ENCODE measurements at regions not wholly inside any gene's neighbourhood (a gene's known extent, or its start where the extent isn't known, plus 50 kb on each side); places are given as distances from the start of the nearest gene placed in this dataset.

DNA sequence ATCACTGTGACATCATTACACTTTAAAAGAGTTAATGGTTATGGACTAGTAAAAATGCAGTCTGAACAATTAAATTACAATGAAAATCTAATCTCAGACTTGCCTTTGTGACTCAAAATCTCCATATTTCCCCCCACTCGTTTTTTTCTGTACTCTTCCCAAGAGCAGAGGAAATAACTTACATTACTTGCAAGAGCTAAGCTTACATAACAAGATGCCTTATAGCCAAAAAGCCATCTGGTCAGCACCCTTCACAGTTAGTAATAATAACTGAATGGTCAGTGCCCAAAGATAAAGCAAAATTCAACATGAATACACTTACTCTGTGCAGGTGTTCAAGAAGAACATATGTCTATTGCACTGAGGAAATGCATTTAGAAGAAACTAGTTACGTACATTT is 1381.5 kb upstream of the CELF2 start:
- Histone ChIP-seq H3K4me2 (ENCODE audit: control insufficient read depth, extremely low read depth, insufficient read depth, low read depth, low read length) (no peak overlapping the region), H3K27me3 (ENCODE audit: control insufficient read depth, extremely low read depth, insufficient read depth, low read length) (no peaks in the 10 kb centered on the region), H3K9ac (ENCODE audit: control insufficient read depth, extremely low read depth, insufficient read depth, low read length) (no peak overlapping the region), H4K20me1 (ENCODE audit: control insufficient read depth, extremely low read depth, insufficient read depth, low read length) (no peaks in the 10 kb centered on the region), H2AFZ (ENCODE audit: control insufficient read depth, low read length) (no peak overlapping the region), H3K4me3 (ENCODE audit: control insufficient read depth in 2 of 3, extremely low read depth in 1 of 3, insufficient read depth in 2 of 3, low read depth in 1 of 3, low read length in 3 of 3) (no peak overlapping the region), H3K36me3 (ENCODE audit: control insufficient read depth in 2 of 2, extremely low read depth in 1 of 2, insufficient read depth in 2 of 2, low read length in 2 of 2) (no peaks in the 10 kb centered on the region), H3K9me3 (ENCODE audit: control insufficient read depth, low read depth, low read length) (no peaks in the 10 kb centered on the region), H3K9me1 (ENCODE audit: control insufficient read depth, extremely low read depth, insufficient read depth, low read length) (no peaks in the 10 kb centered on the region), H3K79me2 (ENCODE audit: control insufficient read depth, insufficient read depth, low read length) (no peaks in the 10 kb centered on the region), H3K4me1 (ENCODE audit: control insufficient read depth, extremely low read depth, insufficient read depth, low read length) (no peaks in the 10 kb centered on the region), H3K27ac (ENCODE audit: control insufficient read depth, insufficient read depth, low read length) (no peak overlapping the region)
- dilution Hi-C loops (cut with MboI; ENCODE audit: extremely low pct_ligation_motif_present, low sequenced_read_pairs): no loop called here
- FAIRE-seq (no peak), DNase-seq (ENCODE audit: low read depth, low spot score) (no peak)
- TF ChIP-seq EZH2 (IDR thresholded peaks at IDR 0.05; ENCODE audit: low read length): no peak
- TF ChIP-seq CTCF (optimal IDR thresholded peaks at IDR 0.05 in 1 of 3, IDR thresholded peaks at IDR 0.05 in 1 of 3, conservative IDR thresholded peaks at IDR 0.05 in 1 of 3; ENCODE audit: extremely low read depth in 1 of 3, insufficient read depth in 2 of 3, low read length in 3 of 3): no peak

GRCh38 chr10:9643782-9644181 is 1373.9 kb upstream of the CELF2 start:
- Histone ChIP-seq H2AFZ (ENCODE audit: control insufficient read depth, low read length) (no peak overlapping the region), H3K27ac (ENCODE audit: control insufficient read depth, insufficient read depth, low read length) (no peak overlapping the region), H3K9me1 (ENCODE audit: control insufficient read depth, extremely low read depth, insufficient read depth, low read length) (no peaks in the 10 kb centered on the region), H3K9ac (ENCODE audit: control insufficient read depth, extremely low read depth, insufficient read depth, low read length) (no peak overlapping the region), H3K4me2 (ENCODE audit: control insufficient read depth, extremely low read depth, insufficient read depth, low read depth, low read length) (no peak overlapping the region), H3K36me3 (ENCODE audit: control insufficient read depth in 2 of 2, extremely low read depth in 1 of 2, insufficient read depth in 2 of 2, low read length in 2 of 2) (no peaks in the 10 kb centered on the region), H3K9me3 (ENCODE audit: control insufficient read depth, low read depth, low read length) (no peaks in the 10 kb centered on the region), H3K27me3 (ENCODE audit: control insufficient read depth, extremely low read depth, insufficient read depth, low read length) (no peaks in the 10 kb centered on the region), H4K20me1 (ENCODE audit: control insufficient read depth, extremely low read depth, insufficient read depth, low read length) (no peaks in the 10 kb centered on the region), H3K4me1 (ENCODE audit: control insufficient read depth, extremely low read depth, insufficient read depth, low read length) (no peaks in the 10 kb centered on the region), H3K79me2 (ENCODE audit: control insufficient read depth, insufficient read depth, low read length) (no peaks in the 10 kb centered on the region), H3K4me3 (ENCODE audit: control insufficient read depth in 2 of 3, extremely low read depth in 1 of 3, insufficient read depth in 2 of 3, low read depth in 1 of 3, low read length in 3 of 3) (no peak overlapping the region)
- no peak for FAIRE-seq
- DNase-seq (ENCODE audit: low read depth, low spot score): no peak
- dilution Hi-C loops (cut with MboI; ENCODE audit: extremely low pct_ligation_motif_present, low sequenced_read_pairs): no loop called here
- TF ChIP-seq CTCF (optimal IDR thresholded peaks at IDR 0.05 in 1 of 3, IDR thresholded peaks at IDR 0.05 in 1 of 3, conservative IDR thresholded peaks at IDR 0.05 in 1 of 3; ENCODE audit: extremely low read depth in 1 of 3, insufficient read depth in 2 of 3, low read length in 3 of 3): no peak
- no peak for TF ChIP-seq EZH2 (IDR thresholded peaks at IDR 0.05; ENCODE audit: low read length)
